ENCODE measurements at regions not wholly inside any gene's neighbourhood (a gene's known extent, or its start where the extent isn't known, plus 50 kb on each side); places are given as distances from the start of the nearest gene placed in this dataset.

DNA sequence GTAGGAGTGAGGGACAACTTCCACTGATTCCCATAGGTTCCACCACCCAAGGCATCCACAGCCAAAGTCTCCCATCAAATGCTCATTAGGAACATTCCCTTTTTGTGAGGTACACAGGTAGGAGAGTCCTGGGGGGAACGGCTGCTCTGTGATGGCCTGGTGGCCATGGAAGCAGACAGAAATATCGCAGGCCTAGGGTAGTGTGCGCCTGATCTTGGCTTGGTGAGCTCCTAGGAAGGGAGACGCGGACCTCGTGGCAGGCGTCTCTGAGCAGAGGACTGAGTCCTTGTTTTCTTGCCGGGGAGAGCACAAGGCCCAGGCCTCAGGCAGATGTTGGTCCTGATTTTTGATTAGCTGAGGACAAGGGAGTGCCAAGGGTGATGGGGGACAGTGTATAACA lies 99.5 kb downstream of the SNRPN start (continued):
- no peak for TF ChIP-seq CEBPG (CRISPR knock-in tag; IDR thresholded peaks at IDR 0.05)
- TF ChIP-seq CEBPG (tag; conservative IDR thresholded peaks at IDR 0.05 in 1 of 2, IDR thresholded peaks at IDR 0.05 in 1 of 2): no peak

DNA sequence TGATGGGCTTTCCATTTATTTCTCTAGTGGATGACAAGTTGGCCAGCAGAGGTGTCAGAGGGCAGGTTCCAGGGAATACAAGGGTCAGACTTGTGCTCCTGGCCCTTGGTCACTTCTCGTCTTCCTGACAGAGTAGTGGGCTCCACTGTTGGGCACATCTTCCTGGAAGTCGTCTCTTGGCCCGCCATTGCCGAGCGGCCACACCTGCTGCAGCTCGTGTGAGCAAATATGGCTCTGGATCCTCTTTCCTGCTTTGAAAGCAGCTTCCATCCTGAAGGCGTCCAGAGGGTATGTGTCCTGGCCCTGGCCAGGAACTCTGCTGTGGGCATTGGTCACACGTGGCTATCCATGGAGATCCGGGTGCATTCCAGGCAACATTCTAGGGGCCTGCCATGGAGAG lies 100.2 kb downstream of the SNRPN start:
- no peak overlapping the region for H3K27ac ChIP-seq (ENCODE audit: extremely low read depth, low read depth, low read length)
- no peaks in the 10 kb centered on the region for H3K36me3 ChIP-seq (ENCODE audit: control insufficient read depth, insufficient read depth, low read length)
- POLR2A ChIA-PET: no interaction called here
- ATAC-seq (no peak), DNase-seq (ENCODE audit: extremely low read depth in 1 of 4, low spot score in 3 of 4) (no peak), FAIRE-seq (no peak)
- H3K9me1 ChIP-seq (ENCODE audit: control insufficient read depth, insufficient read depth, low read length): no peaks in the 10 kb centered on the region
- no peaks in the 10 kb centered on the region for H4K20me1 ChIP-seq (replicated peaks; ENCODE audit: control insufficient read depth, insufficient read depth, low read length)
- intact Hi-C loops (cut with micrococcal nuclease) (no loop called here), in situ Hi-C loops (cut with MboI) (no loop called here)
- H3K9me3 ChIP-seq (replicated peaks; ENCODE audit: control insufficient read depth, insufficient read depth, low read depth, low read length): peaks cover 2% of the 10 kb centered on the region; the same call in 1 of the 2 replicates
- H2AFZ ChIP-seq (ENCODE audit: low read depth, low read length): no peak overlapping the region
- H3K4me3 ChIP-seq: no peak overlapping the region
- CTCF ChIA-PET (ENCODE audit: low intra/inter-chr PET ratio): no interaction called here
- BruUV-seq (replicated peaks): no TSS peak
- no peaks in the 10 kb centered on the region for H3K4me1 ChIP-seq (replicated peaks in 1 of 2; ENCODE audit: control insufficient read depth in 2 of 2, insufficient read depth in 2 of 2, low read length in 2 of 2)
- no peaks in the 10 kb centered on the region for H3K27me3 ChIP-seq (ENCODE audit: control insufficient read depth in 2 of 2, insufficient read depth in 2 of 2, low read length in 2 of 2)
- WGBS (ENCODE audit: insufficient coverage, low coverage, missing lambda C conversion rate): 1% methylated on average over 9 of the region's 9 CpGs
- H3K9ac ChIP-seq (ENCODE audit: insufficient read depth in 1 of 2, low read depth in 2 of 2, low read length in 2 of 2): no peak overlapping the region
- TF ChIP-seq NFIC (IDR thresholded peaks at IDR 0.05) (no peak), RBBP5 (IDR thresholded peaks at IDR 0.05; ENCODE audit: borderline replicate concordance, insufficient read depth, low read length, poor library complexity, severe bottlenecking) (no peak), SMARCA4 (IDR thresholded peaks at IDR 0.05) (no peak), U2AF1 (optimal IDR thresholded peaks at IDR 0.05; ENCODE audit: low read depth, low read length) (no peak), ZNF224 (CRISPR knock-in tag; IDR thresholded peaks at IDR 0.05) (no peak), ZNF707 (CRISPR knock-in tag; conservative IDR thresholded peaks at IDR 0.05) (no peak), MECOM (CRISPR knock-in tag; IDR thresholded peaks at IDR 0.05) (no peak), DMBX1 (CRISPR knock-in tag; IDR thresholded peaks at IDR 0.05; ENCODE audit: borderline replicate concordance) (no peak)
- H3K4me2 ChIP-seq (ENCODE audit: insufficient read depth, low read length): no peak overlapping the region
- H3K79me2 ChIP-seq (ENCODE audit: control insufficient read depth, insufficient read depth, low read length): no peaks in the 10 kb centered on the region
